Peyer's patch (tissue), 4 donors: ENCODE measurements at regions not wholly inside any gene's neighbourhood (a gene's known extent, or its start where the extent isn't known, plus 50 kb on each side); places are given as distances from the start of the nearest gene placed in this dataset.

ENCODE experiments used
- DNase-seq, 3 donors: peaks; one replicate each; pipeline ENCODE4 v3.0.0-alpha.2; 2017 to 2019
- H3K27ac ChIP-seq, 4 donors: fragments of 200-600 bp; sonication (generic); one replicate each; pipeline ENCODE4 v1.5.1; 2016 to 2019
- H3K27me3 ChIP-seq, 2 donors: fragments of 200-600 bp; sonication (generic); one replicate each; pipeline ENCODE4 v1.5.1; 2019
- H3K36me3 ChIP-seq, 3 donors: fragments of 200-600 bp; sonication (generic); one replicate each; pipeline ENCODE4 v1.5.1; 2016 to 2019
- H3K4me1 ChIP-seq, 4 donors: fragments of 200-600 bp; sonication (generic); one replicate each; pipeline ENCODE4 v1.5.1; 2016 to 2019
- H3K4me3 ChIP-seq, 4 donors: fragments of 200-600 bp; sonication (generic); 1 replicate in 3 of 4; 2 replicates in 1 of 4; pipeline ENCODE4 v1.5.1; 2016 to 2019; ENCODE audit warnings: mild to moderate bottlenecking in 1 of 4
- H3K9me3 ChIP-seq, 4 donors: fragments of 200-600 bp; sonication (generic); one replicate each; pipeline ENCODE4 v1.5.1; 2016 to 2019; ENCODE audit warnings: mild to moderate bottlenecking in 1 of 4
- CTCF ChIP-seq, 6 experiments: fragments of 450-650 bp in 4 of 6; fragments of 200-600 bp in 2 of 6; sonication (generic) in 1 of 6; IDR thresholded peaks; one replicate each; pipeline ENCODE4 v1.5.1; 2017 to 2019; ENCODE audit warnings: antibody characterized with exemption in 6 of 6, mild to moderate bottlenecking in 3 of 6, moderate library complexity in 1 of 6
- POLR2A ChIP-seq, 2 donors: fragments of 450-650 bp; IDR thresholded peaks; one replicate each; pipeline ENCODE4 v1.5.1; 2017; ENCODE audit warnings: antibody characterized with exemption in 2 of 2, mild to moderate bottlenecking in 2 of 2, moderate library complexity in 2 of 2

GRCh38 chr13:50457415-50458393 is 385.8 kb downstream of the DLEU7 start:
- TF ChIP-seq CTCF (IDR thresholded peaks at IDR 0.05) (no peak), POLR2A (IDR thresholded peaks at IDR 0.05) (no peak)
- H3K9me3 ChIP-seq, result no peaks in the 10 kb centered on the region
- H3K27me3 ChIP-seq, result no peaks in the 10 kb centered on the region
- H3K27ac ChIP-seq, result no peak overlapping the region
- no peak overlapping the region for H3K4me3 ChIP-seq
- H3K36me3 ChIP-seq, result no peaks in the 10 kb centered on the region
- H3K4me1 ChIP-seq, result no peaks in the 10 kb centered on the region
- DNase-seq, result no peak

GRCh38 chr13:50459046-50459445 is 384.4 kb downstream of the DLEU7 start:
- H3K27ac ChIP-seq, result no peak overlapping the region
- no peaks in the 10 kb centered on the region for H3K36me3 ChIP-seq
- H3K9me3 ChIP-seq, result no peaks in the 10 kb centered on the region
- no peak for TF ChIP-seq POLR2A (IDR thresholded peaks at IDR 0.05)
- no peak for DNase-seq
- H3K4me1 ChIP-seq, result no peaks in the 10 kb centered on the region
- no peak overlapping the region for H3K4me3 ChIP-seq
- no peaks in the 10 kb centered on the region for H3K27me3 ChIP-seq

GRCh38 chr13:50459658-50460057 is 383.8 kb downstream of the DLEU7 start:
- Histone ChIP-seq H3K27me3 (no peaks in the 10 kb centered on the region), H3K27ac (no peak overlapping the region), H3K9me3 (no peaks in the 10 kb centered on the region), H3K4me3 (no peak overlapping the region), H3K4me1 (no peaks in the 10 kb centered on the region), H3K36me3 (no peaks in the 10 kb centered on the region)
- DNase-seq, result no peak
- TF ChIP-seq POLR2A (IDR thresholded peaks at IDR 0.05), result no peak
- no peak for TF ChIP-seq CTCF (IDR thresholded peaks at IDR 0.05)

- Histone ChIP-seq H3K36me3 (no peaks in the 10 kb centered on the region), H3K4me1 (no peaks in the 10 kb centered on the region), H3K9me3 (no peaks in the 10 kb centered on the region), H3K27ac (no peak overlapping the region), H3K4me3 (no peak overlapping the region), H3K27me3 (no peaks in the 10 kb centered on the region)
- DNase-seq, result no peak
- TF ChIP-seq CTCF (IDR thresholded peaks at IDR 0.05) (no peak), POLR2A (IDR thresholded peaks at IDR 0.05) (no peak)
Measured at GRCh38 chr13:50460358-50460757, 383.1 kb downstream of the DLEU7 start.

- Histone ChIP-seq H3K9me3 (no peaks in the 10 kb centered on the region), H3K4me3 (no peak overlapping the region), H3K36me3 (no peaks in the 10 kb centered on the region), H3K27ac (no peak overlapping the region), H3K27me3 (no peaks in the 10 kb centered on the region), H3K4me1 (no peaks in the 10 kb centered on the region)
- TF ChIP-seq POLR2A (IDR thresholded peaks at IDR 0.05) (no peak), CTCF (IDR thresholded peaks at IDR 0.05) (no peak)
- no peak for DNase-seq
Measured at GRCh38 chr13:50461189-50461588, 382.3 kb downstream of the DLEU7 start.

- Histone ChIP-seq H3K36me3 (no peaks in the 10 kb centered on the region), H3K4me3 (no peak overlapping the region), H3K27ac (no peak overlapping the region), H3K9me3 (no peaks in the 10 kb centered on the region), H3K4me1 (no peaks in the 10 kb centered on the region), H3K27me3 (no peaks in the 10 kb centered on the region)
- DNase-seq, result no peak
- TF ChIP-seq POLR2A (IDR thresholded peaks at IDR 0.05), result no peak
- no peak for TF ChIP-seq CTCF (IDR thresholded peaks at IDR 0.05)
Measured at GRCh38 chr13:50463719-50464118, 379.8 kb downstream of the DLEU7 start.
